Prostate gland (tissue), 2 donors: ENCODE measurements at regions not wholly inside any gene's neighbourhood (a gene's known extent, or its start where the extent isn't known, plus 50 kb on each side); places are given as distances from the start of the nearest gene placed in this dataset.
"Not testable (repeated sequence)": the region's sequence is repeated elsewhere in the genome, so short reads cannot be mapped to it uniquely, and the experiment has no call there.

ENCODE experiments used
- DNase-seq: peaks from one replicate; pipeline ENCODE4 v3.0.0-alpha.2; 2019; ENCODE audit warnings: low spot score
- H3K27ac ChIP-seq, 2 donors: fragments of 200-600 bp; sonication (generic); 2 replicates each; pipeline ENCODE4 v1.5.1; 2017 to 2019
- H3K27me3 ChIP-seq: fragments of 200-600 bp; sonication (generic); replicated peaks from 2 replicates; pipeline ENCODE4 v1.5.1; 2019; ENCODE audit not compliant: insufficient read depth
- H3K36me3 ChIP-seq, 2 donors: fragments of 200-600 bp; sonication (generic); 1 replicate in 1 of 2; 2 replicates in 1 of 2; pipeline versions ENCODE4 v1.5.1 to v1.8.1; 2017 to 2019
- H3K4me1 ChIP-seq: fragments of 200-600 bp; sonication (generic); replicated peaks from 2 replicates; pipeline ENCODE4 v1.5.1; 2019
- H3K4me3 ChIP-seq, 2 donors: fragments of 200-600 bp; sonication (generic); 2 replicates each; pipeline ENCODE4 v1.5.1; 2017 to 2019
- H3K9me3 ChIP-seq: fragments of 200-600 bp; sonication (generic); 2 replicates; pipeline ENCODE4 v1.5.1; 2017
- CTCF ChIP-seq, 4 experiments: fragments of 200-600 bp in 2 of 4; fragments of 450-650 bp in 2 of 4; sonication (generic) in 2 of 4; IDR thresholded peaks; 1 replicate in 3 of 4; 2 replicates in 1 of 4; pipeline ENCODE4 v1.5.1; 2016 to 2019; ENCODE audit warnings: antibody characterized with exemption in 4 of 4, mild to moderate bottlenecking in 2 of 4, moderate library complexity in 2 of 4
- POLR2A ChIP-seq: fragments of 450-650 bp; IDR thresholded peaks from one replicate; pipeline ENCODE4 v1.6.1; 2016; ENCODE audit warnings: antibody characterized with exemption, mild to moderate bottlenecking
- POLR2AphosphoS5 ChIP-seq: sonication (generic); formaldehyde crosslinking; IDR thresholded peaks from one replicate; pipeline ENCODE4 v1.6.1; 2017; ENCODE audit warnings: antibody characterized with exemption
- WGBS: methylation state at CpG from one replicate; pipeline ENCODE4 v1.1.5; 2018; 5-methylcytosine and 5-hydroxymethylcytosine counted together
- intact Hi-C: fragments of 100-400 bp; cut with DNase I; formaldehyde crosslinking; loops from one replicate; pipeline ENCODE4 v1.14.2; 2022

DNA sequence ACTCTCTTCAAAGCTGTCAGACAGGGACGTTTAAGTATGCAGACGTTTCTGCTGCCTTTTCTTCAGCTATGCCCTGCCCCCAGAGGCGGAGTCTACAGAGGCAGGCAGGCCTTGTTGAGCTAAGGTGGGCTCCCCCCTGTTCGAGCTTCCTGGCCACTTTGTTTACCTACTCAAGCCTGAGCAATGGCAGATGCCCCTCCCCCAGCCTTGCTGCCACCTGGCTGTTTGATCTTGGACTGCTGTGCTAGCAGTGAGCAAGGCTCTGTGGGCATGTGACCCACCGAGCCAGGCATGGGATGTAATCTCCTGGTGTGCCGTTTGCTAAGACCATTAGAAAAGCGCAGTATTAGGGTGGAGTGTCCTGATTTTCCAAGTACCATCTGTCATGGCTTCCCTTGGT is 900.4 kb upstream of the MDGA2 start:
- no peaks in the 10 kb centered on the region for H3K36me3 ChIP-seq
- H3K4me1 ChIP-seq: no peaks in the 10 kb centered on the region
- TF ChIP-seq POLR2A (no peak), CTCF (IDR thresholded peaks at IDR 0.05) (no peak), POLR2AphosphoS5 (no peak)
- H3K27ac ChIP-seq: no peak overlapping the region
- 57% methylated on average over 7 of the region's 7 CpGs for WGBS
- no peak for DNase-seq
- intact Hi-C loops: no loop called here
- H3K9me3 ChIP-seq: no peaks in the 10 kb centered on the region
- no peaks in the 10 kb centered on the region for H3K27me3 ChIP-seq
- no peak overlapping the region for H3K4me3 ChIP-seq

DNA sequence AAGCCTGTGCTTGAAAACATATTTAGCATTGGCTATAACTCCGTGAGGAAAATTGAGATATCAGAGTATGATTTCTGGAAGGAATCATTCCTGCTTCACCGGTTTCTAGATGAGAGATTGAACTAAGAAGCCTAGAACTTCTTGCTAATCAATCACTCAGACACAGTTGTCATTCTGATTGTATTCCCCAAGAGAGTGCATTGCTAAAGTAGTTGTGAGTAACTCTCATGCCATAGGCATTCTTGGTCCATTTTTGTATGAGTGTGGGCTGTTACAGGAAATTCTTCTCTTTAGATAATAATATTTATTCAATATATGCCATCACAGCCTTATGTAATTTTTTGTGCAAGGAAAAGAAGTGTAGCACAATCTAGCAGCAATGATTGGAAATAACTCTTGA is 893.3 kb upstream of the MDGA2 start:
- TF ChIP-seq POLR2AphosphoS5 (no peak), POLR2A (no peak), CTCF (IDR thresholded peaks at IDR 0.05) (no peak)
- H3K4me1 ChIP-seq: no peaks in the 10 kb centered on the region
- H3K27ac ChIP-seq: no peak overlapping the region
- H3K27me3 ChIP-seq: no peaks in the 10 kb centered on the region
- H3K9me3 ChIP-seq: no peaks in the 10 kb centered on the region
- DNase-seq: no peak
- H3K36me3 ChIP-seq: no peaks in the 10 kb centered on the region
- 53% methylated on average over 2 of the region's 2 CpGs for WGBS
- intact Hi-C loops: no loop called here
- H3K4me3 ChIP-seq: no peak overlapping the region

DNA sequence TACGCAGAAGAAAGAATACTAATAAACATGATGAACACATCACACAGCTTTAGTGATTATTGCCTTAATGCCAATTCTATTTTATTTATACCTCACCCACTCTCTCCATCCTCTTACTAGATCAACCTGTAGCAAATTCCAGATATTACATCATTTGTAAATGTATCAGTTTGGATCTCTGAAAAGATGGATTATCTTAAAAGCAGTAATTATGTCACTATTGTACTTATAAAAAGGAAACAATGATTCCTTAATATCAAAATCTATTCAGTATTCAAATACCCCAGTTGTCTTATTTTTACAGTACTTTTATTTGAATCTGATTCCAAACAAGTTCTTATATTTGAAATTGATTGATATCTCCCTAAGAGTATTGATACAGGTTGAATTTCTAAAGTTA is 892.8 kb upstream of the MDGA2 start:
- Histone ChIP-seq H3K4me3 (no peak overlapping the region), H3K27ac (no peak overlapping the region), H3K4me1 (no peaks in the 10 kb centered on the region), H3K27me3 (no peaks in the 10 kb centered on the region), H3K9me3 (no peaks in the 10 kb centered on the region), H3K36me3 (no peaks in the 10 kb centered on the region)
- no peak for TF ChIP-seq POLR2AphosphoS5
- 71% methylated on average over 1 of the region's 1 CpG for WGBS
- intact Hi-C loops: no loop called here
- DNase-seq: no peak

GRCh38 chr14:48563489-48563888 is 888.1 kb upstream of the MDGA2 start:
- no peaks in the 10 kb centered on the region for H3K36me3 ChIP-seq
- DNase-seq: no peak
- TF ChIP-seq POLR2A (no peak), POLR2AphosphoS5 (no peak), CTCF (IDR thresholded peaks at IDR 0.05) (no peak)
- H3K27ac ChIP-seq: no peak overlapping the region
- no peak overlapping the region for H3K4me3 ChIP-seq
- H3K27me3 ChIP-seq: no peaks in the 10 kb centered on the region
- 95% methylated on average over 3 of the region's 3 CpGs for WGBS
- no peaks in the 10 kb centered on the region for H3K9me3 ChIP-seq
- H3K4me1 ChIP-seq: no peaks in the 10 kb centered on the region
- intact Hi-C loops: no loop called here

- H3K4me1 ChIP-seq, H3K9me3 ChIP-seq, intact Hi-C loops, H3K4me3 ChIP-seq, H3K36me3 ChIP-seq, H3K27ac ChIP-seq, DNase-seq, H3K27me3 ChIP-seq: not testable (repeated sequence)
- whole genome bisulfite sequencing: 30% methylated on average over 3 of the region's 3 CpGs
Measured at GRCh38 chr14:48561438-48561837, 886.0 kb upstream of the MDGA2 start.

DNA sequence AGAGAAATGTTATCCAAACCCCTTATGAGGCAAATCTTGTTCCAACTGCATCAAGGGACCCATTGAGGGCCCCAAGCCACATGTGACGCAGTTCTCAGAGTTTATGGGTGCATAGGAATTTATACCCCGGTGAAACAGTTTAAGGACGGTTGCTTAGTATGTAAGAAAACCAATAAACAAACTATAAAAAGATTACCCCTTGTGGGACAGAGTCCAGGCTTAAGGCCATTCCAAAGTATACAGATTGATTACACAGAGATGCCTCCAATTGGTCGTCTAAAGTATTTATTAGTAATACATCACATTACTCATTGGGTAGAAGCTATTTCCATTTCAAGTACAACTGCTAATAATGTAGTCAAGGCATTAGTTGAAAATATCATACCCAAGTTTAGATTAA is 885.0 kb upstream of the MDGA2 start:
- H3K27ac ChIP-seq: no peak overlapping the region
- H3K4me3 ChIP-seq: no peak overlapping the region
- H3K27me3 ChIP-seq: no peaks in the 10 kb centered on the region
- H3K36me3 ChIP-seq: no peaks in the 10 kb centered on the region
- no peaks in the 10 kb centered on the region for H3K4me1 ChIP-seq
- no peaks in the 10 kb centered on the region for H3K9me3 ChIP-seq
- 20% methylated on average over 4 of the region's 4 CpGs for WGBS
- no peak for DNase-seq
- TF ChIP-seq POLR2A (no peak), CTCF (IDR thresholded peaks at IDR 0.05) (no peak), POLR2AphosphoS5 (no peak)
- intact Hi-C loops: no loop called here
